Activated B cell treated with CpG ODN at 0.5 μM for 24 hours (primary cell): ENCODE measurements at regions not wholly inside any gene's neighbourhood (a gene's known extent, or its start where the extent isn't known, plus 50 kb on each side); places are given as distances from the start of the nearest gene placed in this dataset.

ENCODE experiments used
- ATAC-seq: fragments of 200-7000 bp; cut with Tn5 transposase; one replicate; pipeline ENCODE4 v1.10.0; 2021; ENCODE audit warnings: low read depth, mild to moderate bottlenecking, moderate library complexity
- CTCF ChIA-PET: fragments of 350-600 bp; sonication (Branson Sonifier 250); formaldehyde crosslinking; loops from one replicate; lab custom pipeline; 2021; ENCODE audit warnings: antibody characterized with exemption; lab: Charles Lee
- POLR2A ChIA-PET: fragments of 350-600 bp; sonication (Branson Sonifier 250); formaldehyde crosslinking; loops from one replicate; lab custom pipeline; 2021; ENCODE audit warnings: antibody characterized with exemption; lab: Charles Lee
- DNase-seq: peaks from one replicate; pipeline ENCODE4 v3.0.0; 2022
- H3K27ac Mint-ChIP-seq: one replicate; pipeline ENCODE4 v1.8.0; 2020; ENCODE audit warnings: mixed read lengths
- H3K27me3 Mint-ChIP-seq: one replicate; pipeline ENCODE4 v1.8.0; 2021; ENCODE audit warnings: mixed read lengths
- H3K36me3 Mint-ChIP-seq: one replicate; pipeline ENCODE4 v1.8.0; 2021; ENCODE audit warnings: low read depth, mixed read lengths
- H3K4me1 Mint-ChIP-seq: one replicate; pipeline ENCODE4 v1.8.0; 2021; ENCODE audit warnings: mixed read lengths
- H3K4me3 Mint-ChIP-seq: one replicate; pipeline ENCODE4 v1.8.0; 2020; ENCODE audit warnings: mild to moderate bottlenecking, mixed read lengths
- H3K9me3 Mint-ChIP-seq: one replicate; pipeline ENCODE4 v1.8.0; 2020; ENCODE audit warnings: mixed read lengths
- intact Hi-C: fragments of 100-400 bp; cut with micrococcal nuclease; formaldehyde crosslinking; loops from one replicate; pipeline ENCODE4 v1.15.1; 2024
- TF ChIP-seq, protein P1 (sequence below): fragments of 200-600 bp; IDR thresholded peaks from one replicate; pipeline ENCODE4 v1.8.0; 2022; ENCODE audit warnings: antibody characterized with exemption, mild to moderate bottlenecking

DNA sequence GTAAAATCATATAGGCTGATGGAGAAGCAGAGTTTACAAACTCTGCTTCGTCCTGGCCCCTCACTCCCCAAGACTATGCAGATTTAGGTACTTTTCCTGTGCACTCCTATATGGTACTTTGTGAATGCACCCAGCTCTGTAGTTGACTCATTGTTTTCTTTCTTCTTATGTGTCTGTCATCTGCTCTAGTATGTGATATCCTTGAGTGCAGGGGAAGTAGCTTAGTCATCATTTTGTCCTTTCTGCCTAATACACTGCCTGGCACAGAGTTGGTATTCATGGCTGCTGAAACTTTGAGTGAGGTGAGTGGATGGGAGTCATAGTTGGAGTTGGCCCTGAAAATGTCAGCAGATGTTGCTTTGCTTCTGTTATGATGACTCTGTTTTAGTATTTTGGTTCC, 222.6 kb downstream of the RNF144B start:
- no peak overlapping the region for H3K4me3 Mint-ChIP-seq
- DNase-seq (no peak), ATAC-seq (no peak)
- peaks cover 4% of the 10 kb centered on the region for H3K9me3 Mint-ChIP-seq
- no peaks in the 10 kb centered on the region for H3K36me3 Mint-ChIP-seq
- intact Hi-C loops: no loop called here
- ChIA-PET CTCF (no interaction called here), POLR2A (no interaction called here)
- H3K27me3 Mint-ChIP-seq: peaks cover 15% of the 10 kb centered on the region
- TF ChIP-seq, protein P1, sequence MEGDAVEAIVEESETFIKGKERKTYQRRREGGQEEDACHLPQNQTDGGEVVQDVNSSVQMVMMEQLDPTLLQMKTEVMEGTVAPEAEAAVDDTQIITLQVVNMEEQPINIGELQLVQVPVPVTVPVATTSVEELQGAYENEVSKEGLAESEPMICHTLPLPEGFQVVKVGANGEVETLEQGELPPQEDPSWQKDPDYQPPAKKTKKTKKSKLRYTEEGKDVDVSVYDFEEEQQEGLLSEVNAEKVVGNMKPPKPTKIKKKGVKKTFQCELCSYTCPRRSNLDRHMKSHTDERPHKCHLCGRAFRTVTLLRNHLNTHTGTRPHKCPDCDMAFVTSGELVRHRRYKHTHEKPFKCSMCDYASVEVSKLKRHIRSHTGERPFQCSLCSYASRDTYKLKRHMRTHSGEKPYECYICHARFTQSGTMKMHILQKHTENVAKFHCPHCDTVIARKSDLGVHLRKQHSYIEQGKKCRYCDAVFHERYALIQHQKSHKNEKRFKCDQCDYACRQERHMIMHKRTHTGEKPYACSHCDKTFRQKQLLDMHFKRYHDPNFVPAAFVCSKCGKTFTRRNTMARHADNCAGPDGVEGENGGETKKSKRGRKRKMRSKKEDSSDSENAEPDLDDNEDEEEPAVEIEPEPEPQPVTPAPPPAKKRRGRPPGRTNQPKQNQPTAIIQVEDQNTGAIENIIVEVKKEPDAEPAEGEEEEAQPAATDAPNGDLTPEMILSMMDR: no peak
- no peaks in the 10 kb centered on the region for H3K4me1 Mint-ChIP-seq
- no peak overlapping the region for H3K27ac Mint-ChIP-seq

DNA sequence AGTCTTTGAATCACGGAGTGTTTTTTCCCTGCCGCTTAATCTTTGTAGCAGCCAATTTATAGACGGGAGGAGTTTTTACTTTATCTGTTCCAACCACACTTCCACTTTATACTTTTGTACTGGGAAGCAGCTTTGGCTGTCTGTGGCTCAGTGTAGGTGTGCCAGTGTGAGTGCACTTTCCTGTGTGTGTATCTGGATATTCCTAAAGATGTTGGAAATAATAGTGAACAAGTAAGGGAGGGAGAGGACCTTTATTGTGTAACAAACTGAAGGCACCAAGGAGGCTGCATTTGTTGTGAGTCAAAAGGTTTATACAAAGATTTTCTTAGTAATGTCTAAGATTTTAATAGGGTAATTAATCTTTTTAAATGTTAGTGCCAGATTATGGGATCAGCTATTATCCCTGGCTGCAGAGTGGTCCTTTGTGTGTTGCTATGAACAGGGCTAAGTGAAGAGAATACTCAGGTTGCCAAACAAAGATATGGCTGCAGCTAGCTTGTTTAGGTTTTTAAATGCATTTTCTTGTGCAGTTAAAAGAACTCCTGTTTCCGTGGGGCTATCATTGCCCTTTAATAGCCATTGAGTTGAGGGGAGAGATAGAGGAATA, 226.3 kb downstream of the RNF144B start:
- TF ChIP-seq, protein P1: no peak
- H3K27ac Mint-ChIP-seq: no peak overlapping the region
- peaks cover 15% of the 10 kb centered on the region for H3K27me3 Mint-ChIP-seq
- intact Hi-C loops: no loop called here
- H3K4me1 Mint-ChIP-seq: no peaks in the 10 kb centered on the region
- ChIA-PET CTCF (no interaction called here), POLR2A (no interaction called here)
- no peaks in the 10 kb centered on the region for H3K36me3 Mint-ChIP-seq
- DNase-seq: no peak
- no peak for ATAC-seq
- H3K4me3 Mint-ChIP-seq: no peak overlapping the region
- peaks cover 11% of the 10 kb centered on the region for H3K9me3 Mint-ChIP-seq

DNA sequence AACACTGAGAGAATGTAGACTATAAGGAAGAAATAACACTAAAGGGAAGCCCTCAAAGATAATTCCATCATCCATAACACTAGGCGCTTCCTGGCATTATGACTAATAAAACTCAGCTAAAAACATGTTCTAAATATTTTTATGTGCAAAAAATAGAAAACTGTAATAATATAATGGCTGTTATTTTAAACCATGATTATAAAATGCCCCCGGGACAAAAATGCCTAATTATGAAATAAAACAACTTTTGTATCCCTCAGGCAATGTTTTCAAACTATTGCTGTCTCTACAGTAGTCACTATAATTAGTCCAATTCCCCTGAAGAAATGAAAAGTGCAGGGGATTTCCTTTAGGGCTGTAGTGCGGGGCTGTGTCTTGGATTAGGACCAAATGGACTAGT, 242.4 kb downstream of the RNF144B start:
- Mint-ChIP-seq H3K27me3 (peaks cover 2% of the 10 kb centered on the region), H3K36me3 (no peaks in the 10 kb centered on the region), H3K27ac (no peak overlapping the region), H3K4me1 (no peaks in the 10 kb centered on the region), H3K4me3 (no peak overlapping the region), H3K9me3 (peaks cover 4% of the 10 kb centered on the region)
- DNase-seq (no peak), ATAC-seq (no peak)
- intact Hi-C loops: no loop called here
- TF ChIP-seq, protein P1: no peak
- CTCF ChIA-PET: no interaction called here
- POLR2A ChIA-PET: no interaction called here

DNA sequence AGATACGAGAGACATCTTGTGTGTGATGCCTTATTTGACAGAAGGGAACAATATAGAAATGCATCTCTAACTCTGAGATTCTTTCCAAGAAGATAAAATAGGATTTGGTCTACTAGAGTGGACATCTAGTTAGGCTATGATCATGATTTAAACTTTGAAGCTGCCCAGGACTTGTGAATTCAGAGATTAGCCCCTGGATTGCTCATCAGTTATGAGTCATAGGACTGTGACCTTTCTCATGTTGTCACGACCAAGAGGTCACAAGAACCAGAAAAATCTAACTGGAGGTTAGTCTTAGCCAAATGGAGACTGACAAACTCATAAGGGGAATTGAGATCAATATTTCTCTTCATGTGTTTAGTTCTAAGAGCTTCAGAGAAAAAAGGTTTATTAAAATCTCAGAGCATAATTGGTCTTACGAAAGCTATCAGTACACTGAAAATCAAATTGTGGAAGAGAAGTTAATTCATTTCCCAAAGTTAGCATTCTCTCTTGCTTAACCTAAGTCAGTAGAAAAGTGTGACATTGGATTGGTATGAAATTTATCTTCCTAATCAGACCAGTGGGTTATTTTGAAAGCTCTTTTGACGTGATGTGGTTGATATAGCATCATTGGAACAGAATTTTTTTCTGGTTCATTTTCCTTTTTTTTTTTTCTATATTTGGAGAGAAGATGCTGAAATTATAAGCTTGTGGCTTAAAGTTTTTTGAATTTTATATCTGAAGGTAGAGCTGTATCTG, 245.7 kb downstream of the RNF144B start:
- Mint-ChIP-seq H3K9me3 (no peaks in the 10 kb centered on the region), H3K27me3 (peaks cover 2% of the 10 kb centered on the region), H3K4me3 (no peak overlapping the region), H3K27ac (no peak overlapping the region), H3K4me1 (no peaks in the 10 kb centered on the region), H3K36me3 (no peaks in the 10 kb centered on the region)
- DNase-seq (no peak), ATAC-seq (no peak)
- intact Hi-C loops: no loop called here
- ChIA-PET CTCF (interaction anchor here (0.8 kb wide), 1 partner anchor 10 kb away, joined by 4 read pairs; no protein-coding TSS in a partner anchor), POLR2A (no interaction called here)
- TF ChIP-seq, protein P1: no peak

DNA sequence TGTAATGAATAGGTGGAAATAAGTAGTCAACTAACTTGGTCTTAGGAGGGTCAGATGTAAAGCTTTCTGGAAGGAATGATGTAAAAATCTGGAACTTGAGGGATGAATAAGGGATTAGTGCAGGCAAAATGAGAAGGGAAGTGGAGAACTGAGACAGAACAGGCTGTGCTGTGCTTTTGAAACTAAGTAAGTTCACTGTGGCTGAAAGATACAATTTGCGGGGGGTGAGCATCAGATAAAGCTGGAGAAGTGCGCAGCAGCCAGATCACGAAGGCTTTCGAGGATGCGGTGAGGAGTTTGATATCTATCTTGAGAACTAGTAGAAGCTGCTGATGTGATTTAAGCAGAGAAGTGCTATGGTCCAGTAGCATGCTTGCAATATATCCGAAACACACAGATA, 247.8 kb downstream of the RNF144B start:
- CTCF ChIA-PET: no interaction called here
- intact Hi-C loops: no loop called here

More for the DNA sequence above, 247.8 kb downstream of the RNF144B start:
- POLR2A ChIA-PET: no interaction called here
- no peaks in the 10 kb centered on the region for H3K4me1 Mint-ChIP-seq
- H3K36me3 Mint-ChIP-seq: no peaks in the 10 kb centered on the region
- DNase-seq (no peak), ATAC-seq (no peak)
- TF ChIP-seq, protein P1: no peak
- peaks cover 2% of the 10 kb centered on the region for H3K27me3 Mint-ChIP-seq
- no peaks in the 10 kb centered on the region for H3K9me3 Mint-ChIP-seq
- no peak overlapping the region for H3K4me3 Mint-ChIP-seq
- H3K27ac Mint-ChIP-seq: no peak overlapping the region
